ENCODE measurements at regions not wholly inside any gene's neighbourhood (a gene's known extent, or its start where the extent isn't known, plus 50 kb on each side); places are given as distances from the start of the nearest gene placed in this dataset.
"Not testable (repeated sequence)": the region's sequence is repeated elsewhere in the genome, so short reads cannot be mapped to it uniquely, and the experiment has no call there.

DNA sequence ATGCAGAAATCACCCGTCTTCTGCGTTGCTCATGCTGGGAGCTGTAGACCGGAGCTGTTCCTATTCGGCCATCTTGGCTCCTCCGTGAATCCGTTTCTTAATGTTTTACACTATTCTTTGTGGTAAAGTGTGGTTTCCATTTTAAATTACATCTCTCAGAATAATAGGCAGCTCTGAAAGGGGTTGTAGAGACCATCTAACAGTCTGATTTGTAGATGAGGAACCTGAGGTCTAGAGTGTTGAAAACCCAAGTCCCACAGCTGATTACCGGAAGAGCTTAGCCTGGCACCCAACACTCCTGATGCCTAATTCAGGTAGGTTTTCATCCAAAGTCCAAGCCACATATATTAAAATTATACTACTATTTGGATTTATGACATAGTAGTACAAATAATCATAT is 144.0 kb downstream of the LEPR start:
- intact Hi-C loops (cut with micrococcal nuclease) = no loop called here
- H3K27ac Mint-ChIP-seq = no peak overlapping the region

DNA sequence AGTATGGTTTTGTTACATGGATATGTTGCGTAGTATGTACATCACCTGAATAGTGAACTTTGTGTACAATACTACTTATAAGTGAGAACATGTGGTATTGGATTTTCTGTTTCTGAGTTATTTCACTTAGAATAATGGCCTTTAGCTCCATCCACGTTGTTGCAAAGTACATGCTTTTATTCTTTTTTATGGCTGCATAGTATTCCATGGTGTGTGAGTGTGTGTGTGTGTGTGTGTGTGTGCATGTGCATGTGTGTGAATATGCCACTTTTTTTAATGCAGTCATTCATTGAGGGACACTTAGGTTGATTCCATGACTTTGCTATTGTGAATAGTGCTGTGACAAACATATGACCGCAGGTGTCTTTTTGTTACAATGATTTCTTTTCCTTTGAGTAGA is 147.8 kb downstream of the LEPR start:
- Mint-ChIP-seq H3K9me3 (peaks cover 9% of the 10 kb centered on the region), H3K27me3 (no peaks in the 10 kb centered on the region), H3K4me3 (no peak overlapping the region), H3K36me3 (peaks cover 2% of the 10 kb centered on the region), H3K4me1 (ENCODE audit: low read depth) (no peaks in the 10 kb centered on the region), H3K27ac (no peak overlapping the region)
- CTCF ChIA-PET = no interaction called here
- POLR2A ChIA-PET = no interaction called here
- intact Hi-C loops (cut with micrococcal nuclease) = no loop called here
- no peak for DNase-seq

More for the DNA sequence above, 144.0 kb downstream of the LEPR start:
- H3K9me3 Mint-ChIP-seq = peaks cover 9% of the 10 kb centered on the region
- no peak overlapping the region for H3K4me3 Mint-ChIP-seq
- no peaks in the 10 kb centered on the region for H3K27me3 Mint-ChIP-seq
- no peaks in the 10 kb centered on the region for H3K4me1 Mint-ChIP-seq (ENCODE audit: low read depth)
- CTCF ChIA-PET = no interaction called here
- POLR2A ChIA-PET = no interaction called here
- no peak for DNase-seq
- H3K36me3 Mint-ChIP-seq = peaks cover 2% of the 10 kb centered on the region

DNA sequence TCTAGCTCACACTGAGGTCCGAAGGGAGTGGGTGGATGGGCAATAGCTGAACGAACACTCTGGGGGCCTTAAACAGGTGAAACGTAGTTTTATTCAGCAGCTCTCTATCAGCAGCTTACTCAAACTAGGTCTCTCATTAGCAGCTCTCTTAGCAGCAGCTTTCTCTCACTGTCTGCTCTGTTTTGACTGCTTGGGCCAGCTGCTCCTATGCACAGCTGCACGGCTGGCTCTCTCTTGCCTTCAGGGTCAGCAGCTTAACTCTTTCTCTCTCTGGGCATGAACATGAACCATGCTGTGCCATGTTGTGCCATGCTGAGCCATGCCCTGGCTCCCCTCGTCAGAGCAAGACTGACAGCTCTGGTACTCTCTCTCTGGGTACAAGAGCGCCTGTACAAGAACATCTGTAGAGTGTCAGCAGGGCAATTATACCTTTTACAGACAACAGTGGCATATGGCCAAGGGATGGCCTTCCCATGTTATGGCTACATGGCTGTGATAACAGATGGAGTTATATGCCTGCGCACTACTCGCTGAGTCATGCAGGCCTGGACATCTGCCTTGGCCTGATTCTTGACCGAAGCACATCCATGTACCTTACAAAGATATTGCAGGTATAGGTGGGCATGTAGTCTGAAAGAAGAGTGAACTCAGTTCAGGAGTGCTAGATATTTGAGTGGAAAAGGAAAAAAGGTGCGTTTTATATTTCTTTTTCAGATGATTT is 152.4 kb downstream of the LEPR start:
- peaks cover 2% of the 10 kb centered on the region for H3K36me3 Mint-ChIP-seq
- no peak for DNase-seq
- intact Hi-C loops (cut with micrococcal nuclease) = no loop called here
- H3K4me3 Mint-ChIP-seq = no peak overlapping the region
- POLR2A ChIA-PET = no interaction called here
- no peaks in the 10 kb centered on the region for H3K4me1 Mint-ChIP-seq (ENCODE audit: low read depth)
- H3K27me3 Mint-ChIP-seq = no peaks in the 10 kb centered on the region
- H3K27ac Mint-ChIP-seq = no peak overlapping the region
- H3K9me3 Mint-ChIP-seq = peaks cover 4% of the 10 kb centered on the region
- CTCF ChIA-PET = no interaction called here

DNA sequence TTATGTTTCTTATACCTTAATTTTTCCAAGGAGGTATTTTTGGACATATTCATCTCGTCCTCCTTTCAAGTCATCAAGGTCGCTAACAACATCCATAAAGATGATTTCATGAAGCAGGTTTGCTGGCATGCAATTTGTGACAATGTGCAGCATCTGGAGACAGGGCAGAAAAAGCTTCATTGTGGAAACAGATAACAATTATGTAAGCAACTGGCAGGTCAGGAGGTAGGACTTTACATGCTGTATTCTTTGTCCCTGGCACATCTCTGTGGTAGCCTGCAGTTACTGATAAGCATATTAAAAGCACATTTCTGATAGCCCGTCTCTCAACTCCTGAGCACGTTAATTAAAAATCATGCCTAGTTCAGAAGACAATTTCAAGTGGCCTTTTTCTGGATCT is 156.8 kb downstream of the LEPR start:
- Mint-ChIP-seq H3K27me3 (no peaks in the 10 kb centered on the region), H3K36me3 (no peaks in the 10 kb centered on the region), H3K27ac (no peak overlapping the region), H3K4me3 (no peak overlapping the region), H3K9me3 (no peaks in the 10 kb centered on the region), H3K4me1 (ENCODE audit: low read depth) (no peaks in the 10 kb centered on the region)
- ChIA-PET POLR2A (no interaction called here), CTCF (no interaction called here)
- no peak for DNase-seq
- intact Hi-C loops (cut with micrococcal nuclease) = no loop called here

DNA sequence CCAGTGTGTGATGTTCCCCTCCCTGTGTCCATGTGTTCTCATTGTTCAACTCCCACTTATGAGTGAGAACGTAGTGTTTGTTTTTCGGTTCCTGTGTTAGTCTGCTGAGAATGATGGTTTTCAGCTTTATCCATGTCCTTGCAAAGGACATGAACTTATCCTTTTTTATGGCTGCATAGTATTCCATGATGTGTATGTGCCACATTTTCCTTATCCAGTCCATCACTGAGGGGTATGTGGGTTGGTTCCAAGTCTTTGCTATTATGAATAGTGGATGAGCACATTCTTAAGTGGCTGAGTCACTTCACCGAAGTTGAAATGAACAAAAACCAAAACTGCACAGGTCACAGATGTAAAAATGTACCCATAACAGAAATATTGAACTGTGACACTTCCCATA is 157.5 kb downstream of the LEPR start:
- H3K9me3 Mint-ChIP-seq; H3K27ac Mint-ChIP-seq; H3K4me3 Mint-ChIP-seq; CTCF ChIA-PET; DNase-seq; intact Hi-C loops (cut with micrococcal nuclease); POLR2A ChIA-PET; H3K27me3 Mint-ChIP-seq; H3K36me3 Mint-ChIP-seq; H3K4me1 Mint-ChIP-seq (ENCODE audit: low read depth): not testable (repeated sequence)

DNA sequence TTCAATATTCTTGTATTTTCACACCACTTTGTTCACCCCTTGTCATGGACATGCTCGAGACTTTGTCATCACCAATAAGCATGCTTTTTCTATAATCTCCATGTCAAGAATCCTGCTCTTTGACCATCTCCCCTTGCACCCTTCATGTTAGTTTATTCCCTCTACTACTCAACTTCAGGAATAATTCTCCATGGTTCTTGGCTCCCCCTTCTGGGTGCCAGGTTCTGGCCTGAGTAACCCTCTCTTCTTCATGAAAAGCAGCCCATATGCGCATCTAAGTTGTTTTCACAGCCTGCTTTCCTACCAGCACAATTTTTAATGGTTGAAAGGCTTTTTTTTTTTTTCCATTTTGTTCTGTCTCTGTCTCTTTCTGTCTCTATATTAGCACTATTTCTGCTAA is 160.7 kb downstream of the LEPR start:
- Mint-ChIP-seq H3K27me3 (no peaks in the 10 kb centered on the region), H3K36me3 (no peaks in the 10 kb centered on the region), H3K4me1 (ENCODE audit: low read depth) (no peaks in the 10 kb centered on the region), H3K9me3 (peaks cover 4% of the 10 kb centered on the region), H3K4me3 (no peak overlapping the region), H3K27ac (no peak overlapping the region)
- CTCF ChIA-PET = no interaction called here
- DNase-seq = no peak
- POLR2A ChIA-PET = no interaction called here
- intact Hi-C loops (cut with micrococcal nuclease) = no loop called here

DNA sequence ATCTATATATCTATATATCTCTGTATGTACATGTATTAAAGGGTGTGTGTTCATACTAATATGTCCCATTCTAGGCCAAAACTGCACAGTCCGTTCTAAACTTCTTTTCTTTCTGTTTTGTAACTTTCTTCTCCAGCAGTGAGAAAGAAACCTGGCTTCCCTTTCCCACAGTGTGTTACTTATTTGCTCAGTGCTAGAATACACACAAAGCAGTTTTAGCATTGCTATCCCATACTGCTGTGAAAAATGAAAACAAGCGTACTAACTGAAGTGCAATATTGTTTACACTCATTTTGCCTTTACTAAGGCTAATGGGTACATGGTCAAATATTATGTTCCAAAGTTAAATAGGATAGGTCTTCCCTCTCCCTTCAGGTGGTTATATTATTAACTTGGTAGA is 163.9 kb downstream of the LEPR start:
- POLR2A ChIA-PET = no interaction called here
- H3K36me3 Mint-ChIP-seq = no peaks in the 10 kb centered on the region
- H3K9me3 Mint-ChIP-seq = peaks cover 4% of the 10 kb centered on the region
- CTCF ChIA-PET = no interaction called here
- intact Hi-C loops (cut with micrococcal nuclease) = no loop called here
- no peak overlapping the region for H3K4me3 Mint-ChIP-seq
- no peaks in the 10 kb centered on the region for H3K27me3 Mint-ChIP-seq
- no peak overlapping the region for H3K27ac Mint-ChIP-seq
- no peak for DNase-seq
- H3K4me1 Mint-ChIP-seq (ENCODE audit: low read depth) = no peaks in the 10 kb centered on the region

DNA sequence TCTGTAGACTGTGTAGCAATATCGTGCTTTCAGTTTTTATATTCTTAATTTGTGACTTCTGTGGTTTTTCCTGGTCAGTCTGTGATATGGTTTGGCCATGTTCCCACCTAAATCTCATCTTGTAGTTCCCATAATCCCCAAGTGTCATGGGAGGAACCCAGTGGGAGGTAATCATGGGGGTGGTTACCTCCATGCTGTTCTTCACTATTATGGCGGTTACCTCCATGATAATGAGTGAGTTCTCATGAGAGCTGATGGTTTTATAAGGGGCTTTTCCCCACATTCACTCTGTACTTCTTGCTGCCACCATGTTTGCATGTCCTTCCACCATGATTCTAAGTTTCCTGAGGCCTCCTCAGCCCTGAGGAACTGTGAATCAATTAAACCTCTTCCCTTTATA is 169.8 kb downstream of the LEPR start:
- Mint-ChIP-seq H3K4me1 (ENCODE audit: low read depth) (no peaks in the 10 kb centered on the region), H3K36me3 (no peaks in the 10 kb centered on the region), H3K27ac (no peak overlapping the region), H3K4me3 (no peak overlapping the region), H3K27me3 (no peaks in the 10 kb centered on the region), H3K9me3 (no peaks in the 10 kb centered on the region)
- DNase-seq = no peak
- CTCF ChIA-PET = interaction anchor here (0.7 kb wide), 1 partner anchor 362 kb away, joined by 4 read pairs; no protein-coding TSS in a partner anchor
- POLR2A ChIA-PET = no interaction called here
- intact Hi-C loops (cut with micrococcal nuclease) = no loop called here

DNA sequence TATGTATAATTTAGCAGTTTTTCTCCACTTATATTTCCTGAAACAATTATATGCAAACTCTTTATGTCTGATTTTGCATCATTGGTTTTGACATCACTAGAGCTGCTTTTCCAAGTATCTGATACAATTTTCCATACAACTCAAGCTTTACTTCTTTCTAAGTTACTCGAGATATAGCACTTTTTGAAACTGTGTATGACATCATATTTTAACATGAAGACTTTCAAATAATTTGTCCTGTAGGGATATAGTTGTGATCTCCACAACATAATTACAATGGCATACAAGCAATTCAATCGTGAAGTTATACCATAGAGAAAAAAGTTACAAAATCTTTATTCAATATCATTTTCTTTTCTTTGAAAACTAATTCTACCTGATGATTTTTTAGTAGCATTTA is 173.0 kb downstream of the LEPR start:
- Mint-ChIP-seq H3K27ac (no peak overlapping the region), H3K36me3 (no peaks in the 10 kb centered on the region), H3K27me3 (no peaks in the 10 kb centered on the region), H3K4me1 (ENCODE audit: low read depth) (no peaks in the 10 kb centered on the region), H3K4me3 (no peak overlapping the region), H3K9me3 (no peaks in the 10 kb centered on the region)
- ChIA-PET CTCF (no interaction called here), POLR2A (no interaction called here)
- DNase-seq = no peak
- intact Hi-C loops (cut with micrococcal nuclease) = no loop called here

DNA sequence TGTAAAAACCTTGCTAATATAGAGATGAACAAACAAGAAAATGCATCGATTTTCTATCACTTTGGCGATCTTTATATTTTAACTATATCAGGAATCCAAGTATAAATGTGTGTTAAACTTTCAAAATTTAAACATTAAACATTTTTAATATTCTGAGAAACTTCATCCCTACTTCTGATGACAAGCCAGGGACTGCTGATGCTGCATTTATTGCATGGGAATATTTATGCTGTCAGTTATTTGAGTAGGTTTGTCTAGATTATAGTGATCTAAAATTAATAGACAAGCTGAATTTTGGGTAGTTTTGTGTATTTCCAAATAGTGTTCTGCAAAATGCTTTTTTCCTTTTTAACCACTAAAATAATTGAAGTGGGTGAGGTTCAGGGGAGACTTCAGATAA is 175.3 kb downstream of the LEPR start:
- H3K9me3 Mint-ChIP-seq = no peaks in the 10 kb centered on the region
- no peak overlapping the region for H3K4me3 Mint-ChIP-seq
- CTCF ChIA-PET = no interaction called here
- H3K27me3 Mint-ChIP-seq = no peaks in the 10 kb centered on the region
- no peaks in the 10 kb centered on the region for H3K4me1 Mint-ChIP-seq (ENCODE audit: low read depth)
- no peak for DNase-seq
- no peak overlapping the region for H3K27ac Mint-ChIP-seq
- no peaks in the 10 kb centered on the region for H3K36me3 Mint-ChIP-seq
- intact Hi-C loops (cut with micrococcal nuclease) = no loop called here
- POLR2A ChIA-PET = no interaction called here

DNA sequence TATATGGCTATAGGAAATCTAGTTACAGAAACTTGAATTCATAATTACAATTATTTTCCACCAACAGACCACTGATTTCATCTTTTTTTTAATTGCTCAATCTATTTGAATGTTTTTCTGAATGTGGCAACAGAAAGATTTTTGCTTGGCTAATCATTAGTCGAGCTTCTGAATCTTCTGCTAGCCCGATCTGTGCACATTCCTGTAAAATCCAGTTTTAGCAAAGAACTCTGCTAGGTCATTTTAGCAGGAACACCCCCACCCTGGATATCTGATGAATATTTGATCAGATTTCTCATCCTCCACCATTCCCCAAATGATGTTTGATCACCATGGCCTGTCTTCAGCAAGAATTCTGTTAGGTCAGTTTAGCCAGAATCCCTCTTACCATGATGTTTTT is 176.3 kb downstream of the LEPR start:
- Mint-ChIP-seq H3K36me3 (no peaks in the 10 kb centered on the region), H3K4me1 (ENCODE audit: low read depth) (no peaks in the 10 kb centered on the region), H3K4me3 (no peak overlapping the region), H3K27me3 (no peaks in the 10 kb centered on the region), H3K9me3 (no peaks in the 10 kb centered on the region), H3K27ac (no peak overlapping the region)
- DNase-seq = no peak
- intact Hi-C loops (cut with micrococcal nuclease) = no loop called here
- ChIA-PET CTCF (no interaction called here), POLR2A (no interaction called here)

DNA sequence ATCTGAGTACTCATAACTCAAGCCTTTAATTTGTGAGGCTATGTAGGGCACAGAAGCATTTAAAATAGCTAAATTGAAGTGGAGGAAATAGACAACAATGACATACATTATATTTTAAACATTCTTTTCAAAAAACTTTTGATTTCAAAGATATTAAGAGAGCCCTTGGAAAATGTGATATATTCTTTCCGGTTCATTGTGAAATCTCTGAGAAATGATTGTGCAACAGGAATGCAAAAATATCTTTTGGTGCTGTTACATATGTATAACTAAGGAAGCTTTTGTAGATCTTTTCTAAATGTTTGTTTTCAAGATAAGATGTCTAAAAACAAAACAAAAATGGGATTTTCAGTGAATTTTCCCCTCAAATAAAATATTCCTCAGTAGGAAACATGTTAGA is 185.2 kb downstream of the LEPR start:
- Mint-ChIP-seq H3K27ac (no peak overlapping the region), H3K4me3 (no peak overlapping the region), H3K4me1 (ENCODE audit: low read depth) (no peaks in the 10 kb centered on the region), H3K27me3 (no peaks in the 10 kb centered on the region), H3K9me3 (no peaks in the 10 kb centered on the region), H3K36me3 (no peaks in the 10 kb centered on the region)
- DNase-seq = no peak
- CTCF ChIA-PET = no interaction called here
- POLR2A ChIA-PET = no interaction called here
- intact Hi-C loops (cut with micrococcal nuclease) = no loop called here

DNA sequence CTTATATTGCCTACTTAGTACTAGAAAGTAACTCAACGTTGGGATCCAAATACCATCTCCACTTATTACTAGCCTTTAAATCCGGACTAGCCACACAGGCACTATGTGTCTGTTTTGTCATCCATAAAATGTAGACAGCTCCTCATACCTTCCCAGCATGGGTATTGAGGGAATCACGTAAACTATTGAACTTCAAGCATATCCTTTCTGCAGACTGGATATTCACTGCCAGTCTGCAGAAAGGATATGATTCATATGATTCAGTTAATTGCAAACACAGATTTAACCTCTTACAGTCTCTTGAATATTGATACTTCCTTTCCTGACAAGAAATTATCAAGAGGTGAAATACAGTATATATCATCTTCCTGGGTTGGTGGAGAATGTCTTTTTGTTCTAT is 186.0 kb downstream of the LEPR start:
- ChIA-PET CTCF (no interaction called here), POLR2A (no interaction called here)

DNA sequence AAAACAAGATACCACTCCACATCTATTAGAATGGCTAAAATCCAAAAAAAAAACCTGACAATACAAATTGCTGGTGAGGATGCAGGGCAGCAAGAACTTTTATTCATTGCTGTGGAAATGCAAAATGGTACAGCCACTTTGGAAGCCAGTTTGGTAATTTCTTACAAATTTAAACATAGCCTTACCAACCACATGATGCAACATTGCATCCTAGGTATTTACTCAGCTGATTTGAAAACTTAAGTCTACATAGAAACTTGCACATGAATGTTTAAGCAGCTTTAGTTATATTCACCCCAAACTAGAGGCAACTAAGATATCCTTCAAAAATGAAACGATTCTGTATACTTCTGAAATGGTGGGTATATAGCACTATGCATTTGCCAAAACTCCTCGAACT is 178.8 kb upstream of the PDE4B start:
- H3K4me3 Mint-ChIP-seq = no peak overlapping the region
- no peak for DNase-seq
- no peak overlapping the region for H3K27ac Mint-ChIP-seq
- no peaks in the 10 kb centered on the region for H3K9me3 Mint-ChIP-seq
- H3K36me3 Mint-ChIP-seq = no peaks in the 10 kb centered on the region
- ChIA-PET CTCF (no interaction called here), POLR2A (no interaction called here)
- intact Hi-C loops (cut with micrococcal nuclease) = no loop called here
- no peaks in the 10 kb centered on the region for H3K27me3 Mint-ChIP-seq
- H3K4me1 Mint-ChIP-seq (ENCODE audit: low read depth) = peaks cover 15% of the 10 kb centered on the region

More for the DNA sequence above, 186.0 kb downstream of the LEPR start:
- no peak for DNase-seq
- no peaks in the 10 kb centered on the region for H3K4me1 Mint-ChIP-seq (ENCODE audit: low read depth)
- no peak overlapping the region for H3K4me3 Mint-ChIP-seq
- no peaks in the 10 kb centered on the region for H3K9me3 Mint-ChIP-seq
- intact Hi-C loops (cut with micrococcal nuclease) = no loop called here
- H3K27ac Mint-ChIP-seq = no peak overlapping the region
- no peaks in the 10 kb centered on the region for H3K27me3 Mint-ChIP-seq
- H3K36me3 Mint-ChIP-seq = no peaks in the 10 kb centered on the region

Data from activated CD4-positive, alpha-beta memory T cell treated with anti-CD3 and anti-CD28 coated beads for 36 hours (primary cell).